GDM1 (cell line): ENCODE measurements at regions not wholly inside any gene's neighbourhood (a gene's known extent, or its start where the extent isn't known, plus 50 kb on each side); places are given as distances from the start of the nearest gene placed in this dataset.

ENCODE experiments used
- DNase-seq: peaks from one replicate; lab custom pipeline; 2025; lab: John Stamatoyannopoulos, UW

- no peak for DNase-seq
These were observed 67.5 kb upstream of the SORCS1 start for GRCh38 chr10:107232013-107232412.

DNA sequence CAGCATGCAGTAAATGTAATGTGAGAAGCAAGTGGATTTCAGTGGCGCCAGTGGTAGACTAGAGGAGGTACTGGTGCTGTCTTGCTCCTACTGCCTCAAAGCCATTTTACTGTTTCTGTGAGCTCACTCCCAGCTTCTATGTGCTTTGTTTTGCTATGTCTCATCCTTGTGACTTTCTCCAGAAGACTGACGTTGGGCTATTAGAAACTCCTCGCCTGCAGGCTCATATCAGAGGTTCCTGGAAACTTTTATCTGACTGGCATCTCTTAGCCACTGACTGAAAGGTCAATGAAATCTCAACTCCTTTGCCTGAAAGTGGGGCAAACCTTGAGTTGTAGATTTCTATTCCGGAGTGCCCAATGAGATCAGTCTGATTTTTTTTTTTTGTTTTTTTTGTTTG, 66.4 kb upstream of the SORCS1 start:
- DNase-seq = no peak

DNA sequence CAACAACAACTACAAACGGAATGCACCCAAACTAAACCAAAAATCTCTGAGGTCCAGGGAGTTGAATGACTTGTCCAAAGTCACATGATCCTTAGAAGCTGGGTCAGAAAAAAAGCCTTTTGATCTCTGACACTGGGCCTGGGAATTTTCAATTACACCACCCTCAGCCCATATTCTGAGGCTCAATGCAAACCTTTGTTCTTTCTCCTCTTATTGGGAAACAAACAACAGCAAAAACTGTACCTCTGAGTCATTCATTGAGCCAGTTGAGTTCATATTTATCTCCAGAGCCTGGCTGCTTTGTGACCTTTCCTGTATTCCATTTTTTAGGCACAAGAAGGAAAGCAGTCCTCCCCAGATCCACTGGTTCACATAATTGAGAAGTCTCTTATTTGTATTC, 51.2 kb upstream of the SORCS1 start:
- DNase-seq = no peak
